ENCODE measurements at regions not wholly inside any gene's neighbourhood (a gene's known extent, or its start where the extent isn't known, plus 50 kb on each side); places are given as distances from the start of the nearest gene placed in this dataset.

- TF ChIP-seq ZNF462 (CRISPR knock-in tag; IDR thresholded peaks at IDR 0.05): no peak
- TF ChIP-seq CTCF (conservative IDR thresholded peaks at IDR 0.05; ENCODE audit: low read depth in 2 of 2): no peak
- TF ChIP-seq EZH2phosphoT487 (IDR thresholded peaks at IDR 0.05; ENCODE audit: unreplicated experiment): no peak
- TF ChIP-seq CREB1 (CRISPR knock-in tag; IDR thresholded peaks at IDR 0.05; ENCODE audit: low read depth): no peak
- no peak for TF ChIP-seq ZNF331 (CRISPR knock-in tag; IDR thresholded peaks at IDR 0.05; ENCODE audit: low read depth)
- TF ChIP-seq ZNF114 (CRISPR knock-in tag; IDR thresholded peaks at IDR 0.05): no peak
- TF ChIP-seq JUNB (IDR thresholded peaks at IDR 0.05; ENCODE audit: unreplicated experiment): no peak
- no peak for TF ChIP-seq REST (IDR thresholded peaks at IDR 0.05; ENCODE audit: unreplicated experiment)
Observed at GRCh38 chr15:37574985-37575384, 359.5 kb upstream of the TMCO5A start (continued).

All from GM23338 (cell line).